K562 (cell line): ENCODE measurements at regions not wholly inside any gene's neighbourhood (a gene's known extent, or its start where the extent isn't known, plus 50 kb on each side); places are given as distances from the start of the nearest gene placed in this dataset.

Experiments
- ATAC-seq: fragments of 200-7000 bp; cut with Tn5 transposase; 3 replicates; pipeline ENCODE4 v1.9.1; 2020; ENCODE audit warnings: moderate library complexity
- BruUV-seq: library from RNA; stranded (reverse); fragments of 400-500 nt; replicated peaks from 2 replicates; lab custom pipeline; 2021; lab: Mats Ljungman, UMichigan
- CTCF ChIA-PET: fragments of 300-600 bp; formaldehyde crosslinking; extraction: SDS; loops from one replicate; lab custom pipeline; 2021; ENCODE audit warnings: low intra/inter-chr PET ratio; lab: Yijun Ruan, JAX
- POLR2A ChIA-PET: fragments of 300-600, 350-650 bp; sonication (Branson Sonifier 250); formaldehyde crosslinking; extraction: SDS; loops from one replicate; lab custom pipeline; 2021; ENCODE audit warnings: antibody characterized with exemption, inconsistent platforms; lab: Yijun Ruan, JAX
- DNase-seq, 4 experiments: peaks; one replicate each; pipeline versions ENCODE4 v3.0.0 to v3.0.0-alpha.2; 2011 to 2018; ENCODE audit warnings: low spot score in 3 of 4, mixed read lengths in 3 of 4; ENCODE audit errors: extremely low read depth in 1 of 4
- FAIRE-seq: peaks from 2 replicates; lab custom pipeline; 2011; peaks lifted over from hg19 to GRCh38; lab: Jason Lieb, UNC
- H2AFZ ChIP-seq: 2 replicates; pipeline ENCODE4 v1.6.0; 2011; ENCODE audit warnings: low read depth, low read length, control low read depth, inconsistent platforms
- H3K27ac ChIP-seq: fragments of 200-600 bp; 3 replicates; pipeline ENCODE4 v1.8.0; 2011; ENCODE audit warnings: low read depth, mild to moderate bottlenecking, control low read depth, inconsistent platforms, low read length, moderate library complexity, mixed read lengths; ENCODE audit errors: extremely low read depth
- H3K27me3 ChIP-seq, 2 experiments: fragments of 300-600 bp in 1 of 2; 2 replicates in 1 of 2; 3 replicates in 1 of 2; pipeline versions ENCODE4 v1.6.0 to v1.8.0; 2011; ENCODE audit warnings: inconsistent platforms in 2 of 2, low read length in 2 of 2, mild to moderate bottlenecking in 1 of 2, mixed read lengths in 1 of 2, moderate library complexity in 1 of 2; ENCODE audit not compliant: control insufficient read depth in 2 of 2, insufficient read depth in 2 of 2
- H3K36me3 ChIP-seq: fragments of 300-600 bp; 3 replicates; pipeline ENCODE4 v1.8.0; 2011; ENCODE audit warnings: mild to moderate bottlenecking, low read length, inconsistent platforms; ENCODE audit not compliant: control insufficient read depth, insufficient read depth
- H3K4me1 ChIP-seq, 2 experiments: fragments of 200-600 bp in 1 of 2; replicated peaks in 1 of 2; 2 replicates in 1 of 2; 3 replicates in 1 of 2; pipeline versions ENCODE4 v1.5.1 to v1.8.0; 2011; ENCODE audit warnings: inconsistent platforms in 2 of 2, low read length in 2 of 2, mild to moderate bottlenecking in 1 of 2, mixed read lengths in 1 of 2, moderate library complexity in 1 of 2; ENCODE audit not compliant: control insufficient read depth in 2 of 2, insufficient read depth in 2 of 2
- H3K4me2 ChIP-seq: 2 replicates; pipeline ENCODE4 v1.6.1; 2011; ENCODE audit warnings: low read length, control low read depth, inconsistent platforms, mixed read lengths; ENCODE audit not compliant: insufficient read depth
- H3K4me3 ChIP-seq: fragments of 200-600 bp; sonication (generic), shearing (Covaris generic); 2 replicates; pipeline ENCODE4 v1.5.1; 2016; ENCODE audit warnings: control low read depth, inconsistent platforms
- H3K79me2 ChIP-seq: fragments of 200-600 bp; 3 replicates; pipeline ENCODE4 v1.8.0; 2011; ENCODE audit warnings: low read length, inconsistent platforms; ENCODE audit not compliant: control insufficient read depth, insufficient read depth
- H3K9ac ChIP-seq, 2 experiments: 2 replicates each; pipeline versions ENCODE4 v1.6.0 to v1.6.1; 2011; ENCODE audit warnings: low read depth in 2 of 2, low read length in 2 of 2, control low read depth in 1 of 2, inconsistent platforms in 1 of 2, mild to moderate bottlenecking in 1 of 2, mixed read lengths in 1 of 2; ENCODE audit not compliant: insufficient read depth in 1 of 2
- H3K9me1 ChIP-seq: one replicate; pipeline ENCODE4 v1.6.0; 2011; ENCODE audit warnings: inconsistent platforms, mild to moderate bottlenecking, low read length, moderate library complexity; ENCODE audit not compliant: control insufficient read depth, insufficient read depth
- H3K9me3 ChIP-seq: replicated peaks from 2 replicates; pipeline ENCODE4 v1.5.1; 2011; ENCODE audit warnings: low read depth, low read length, inconsistent platforms; ENCODE audit not compliant: control insufficient read depth, insufficient read depth
- H4K20me1 ChIP-seq: replicated peaks from 2 replicates; pipeline ENCODE4 v1.6.1; 2011; ENCODE audit warnings: low read length, inconsistent platforms, mixed read lengths; ENCODE audit not compliant: control insufficient read depth, insufficient read depth
- BACH1 ChIP-seq: fragments of 200-800 bp; sonication (Bioruptor generic); IDR thresholded peaks from 2 replicates; pipeline ENCODE4 v1.6.1; 2016; ENCODE audit warnings: missing genetic modification characterization, missing compliant biosample characterization
- CBFB ChIP-seq: sonication (generic); formaldehyde crosslinking; IDR thresholded peaks from 2 replicates; pipeline ENCODE4 v1.4.0; 2020; ENCODE audit warnings: mild to moderate bottlenecking, missing genetic modification reagents
- CHD4 ChIP-seq: fragments of 200-600 bp; sonication (generic); IDR thresholded peaks from 3 replicates; pipeline ENCODE4 v1.6.1; 2012; ENCODE audit warnings: low read depth, mild to moderate bottlenecking, mixed read lengths, low read length, inconsistent platforms; ENCODE audit not compliant: insufficient read depth, insufficient replicate concordance, poor library complexity, severe bottlenecking
- E2F1 ChIP-seq: sonication (generic); formaldehyde crosslinking; IDR thresholded peaks from 2 replicates; pipeline ENCODE4 v1.8.1; 2023; ENCODE audit warnings: mild to moderate bottlenecking, missing genetic modification reagents, moderate library complexity
- ETV5 ChIP-seq: sonication (generic); formaldehyde crosslinking; IDR thresholded peaks from 2 replicates; pipeline ENCODE4 v1.4.0; 2020; ENCODE audit warnings: low read depth, mild to moderate bottlenecking, missing genetic modification reagents
- GMEB1 ChIP-seq: fragments of 250-450 bp; sonication (Bioruptor Pico); IDR thresholded peaks from 2 replicates; pipeline ENCODE4 v1.4.0; 2020; ENCODE audit warnings: mild to moderate bottlenecking
- JUND ChIP-seq, 2 experiments: IDR thresholded peaks; 2 replicates in 1 of 2; 3 replicates in 1 of 2; pipeline ENCODE4 v1.6.1; 2011; ENCODE audit warnings: borderline replicate concordance in 2 of 2, low read depth in 2 of 2, low read length in 2 of 2, improper control_type of control experiment in 1 of 2, missing biosample characterization in 1 of 2, missing genetic modification characterization in 1 of 2, missing genetic modification reagents in 1 of 2
- SRSF7 ChIP-seq: fragments of 200-400 bp; formaldehyde crosslinking; optimal IDR thresholded peaks from 2 replicates; pipeline ENCODE3; 2017; ENCODE audit warnings: mild to moderate bottlenecking, low read depth, low read length
- TCF3 ChIP-seq: sonication (generic); formaldehyde crosslinking; IDR thresholded peaks from 2 replicates; pipeline ENCODE4 v1.4.0; 2020; ENCODE audit warnings: mild to moderate bottlenecking, missing genetic modification reagents
- ZEB2 ChIP-seq: fragments of 450-650 bp; IDR thresholded peaks from 2 replicates; pipeline ENCODE4 v1.6.1; 2016
- ZNF133 ChIP-seq: fragments of 250-450 bp; sonication (Bioruptor Pico); IDR thresholded peaks from 2 replicates; pipeline ENCODE4 v1.4.0; 2020; ENCODE audit warnings: mild to moderate bottlenecking
- in situ Hi-C: fragments of 300-500 bp; cut with MboI; formaldehyde crosslinking; loops from 4 replicates; pipeline ENCODE4 v1.15.0; 2018; ENCODE audit warnings: inconsistent platforms, mixed read lengths
- intact Hi-C: fragments of 100-400 bp; cut with micrococcal nuclease; formaldehyde crosslinking; loops from 2 replicates; pipeline ENCODE4 v1.14.2; 2022
- TF ChIP-seq, protein P1 (sequence below), 2 experiments: IDR thresholded peaks in 1 of 2; conservative IDR thresholded peaks in 1 of 2; 2 replicates each; pipeline ENCODE4 v1.6.1; 2016; ENCODE audit warnings: low read depth in 2 of 2, mild to moderate bottlenecking in 1 of 2, missing compliant biosample characterization in 1 of 2, missing genetic modification characterization in 1 of 2, moderate library complexity in 1 of 2
- TF ChIP-seq, protein P2 (sequence below): fragments of 250-450 bp; sonication (Bioruptor Pico); IDR thresholded peaks from 2 replicates; pipeline ENCODE4 v1.4.0; 2020
- TF ChIP-seq, protein P3 (sequence below): fragments of 250-450 bp; sonication (Bioruptor Pico); IDR thresholded peaks from 2 replicates; pipeline ENCODE4 v1.8.0; 2022; ENCODE audit warnings: moderate library complexity, mild to moderate bottlenecking, inconsistent platforms

DNA sequence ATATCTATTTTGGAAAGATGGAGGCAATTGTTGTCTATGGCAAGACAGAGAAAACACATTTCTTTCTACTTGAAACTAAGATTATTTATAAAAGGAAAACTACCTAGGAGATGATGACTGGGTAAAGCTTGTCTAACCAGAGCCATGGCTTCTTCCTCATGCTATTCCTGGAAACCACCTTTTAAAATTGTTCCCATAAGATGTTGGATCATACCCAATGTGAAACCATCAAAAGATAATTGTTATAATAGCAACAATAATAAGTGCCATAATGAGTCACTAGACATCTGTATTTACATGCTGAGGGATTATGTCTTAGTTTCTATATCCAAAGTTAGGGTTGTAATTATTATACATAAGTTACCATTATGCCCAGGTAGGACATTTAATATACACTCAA is 428.4 kb downstream of the KCNJ2 start:
- H3K27me3 ChIP-seq = no peaks in the 10 kb centered on the region
- no peaks in the 10 kb centered on the region for H3K4me1 ChIP-seq
- intact Hi-C loops = no loop called here
- ChIA-PET CTCF (no interaction called here), POLR2A (no interaction called here)
- no peak overlapping the region for H3K9ac ChIP-seq
- H3K9me3 ChIP-seq = no peaks in the 10 kb centered on the region
- H3K79me2 ChIP-seq = no peaks in the 10 kb centered on the region
- no peaks in the 10 kb centered on the region for H3K9me1 ChIP-seq
- no peak overlapping the region for H3K4me2 ChIP-seq
- no TSS peak for BruUV-seq
- in situ Hi-C loops = no loop called here
- no peaks in the 10 kb centered on the region for H3K36me3 ChIP-seq
- H3K27ac ChIP-seq = no peak overlapping the region
- H2AFZ ChIP-seq = no peak overlapping the region
- no peak for DNase-seq
- ATAC-seq = no peak
- no peak for FAIRE-seq
- no peak overlapping the region for H3K4me3 ChIP-seq
- no peaks in the 10 kb centered on the region for H4K20me1 ChIP-seq
- TF ChIP-seq GMEB1 (CRISPR knock-in tag) = no peak
- TF ChIP-seq ZNF133 (CRISPR knock-in tag) = no peak
- no peak for TF ChIP-seq E2F1 (CRISPR knock-in tag)
- no peak for TF ChIP-seq ZEB2
- TF ChIP-seq ETV5 (CRISPR knock-in tag) = no peak
- no peak for TF ChIP-seq BACH1
- no peak for TF ChIP-seq CBFB
- no peak for TF ChIP-seq CHD4
- TF ChIP-seq SRSF7 = no peak
- no peak for TF ChIP-seq JUND (IDR thresholded peaks at IDR 0.05; ENCODE audit: borderline replicate concordance, low read depth, low read length)
- no peak for TF ChIP-seq JUND (tag; IDR thresholded peaks at IDR 0.05; ENCODE audit: borderline replicate concordance, low read depth, low read length)
- TF ChIP-seq, protein P1, sequence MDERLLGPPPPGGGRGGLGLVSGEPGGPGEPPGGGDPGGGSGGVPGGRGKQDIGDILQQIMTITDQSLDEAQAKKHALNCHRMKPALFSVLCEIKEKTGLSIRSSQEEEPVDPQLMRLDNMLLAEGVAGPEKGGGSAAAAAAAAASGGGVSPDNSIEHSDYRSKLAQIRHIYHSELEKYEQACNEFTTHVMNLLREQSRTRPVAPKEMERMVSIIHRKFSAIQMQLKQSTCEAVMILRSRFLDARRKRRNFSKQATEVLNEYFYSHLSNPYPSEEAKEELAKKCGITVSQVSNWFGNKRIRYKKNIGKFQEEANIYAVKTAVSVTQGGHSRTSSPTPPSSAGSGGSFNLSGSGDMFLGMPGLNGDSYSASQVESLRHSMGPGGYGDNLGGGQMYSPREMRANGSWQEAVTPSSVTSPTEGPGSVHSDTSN (CRISPR knock-in tag; IDR thresholded peaks at IDR 0.05; ENCODE audit: low read depth) = no peak
- TF ChIP-seq, protein P1 (tag; conservative IDR thresholded peaks at IDR 0.05; ENCODE audit: low read depth) = no peak
- no peak for TF ChIP-seq TCF3
- TF ChIP-seq, protein P2, sequence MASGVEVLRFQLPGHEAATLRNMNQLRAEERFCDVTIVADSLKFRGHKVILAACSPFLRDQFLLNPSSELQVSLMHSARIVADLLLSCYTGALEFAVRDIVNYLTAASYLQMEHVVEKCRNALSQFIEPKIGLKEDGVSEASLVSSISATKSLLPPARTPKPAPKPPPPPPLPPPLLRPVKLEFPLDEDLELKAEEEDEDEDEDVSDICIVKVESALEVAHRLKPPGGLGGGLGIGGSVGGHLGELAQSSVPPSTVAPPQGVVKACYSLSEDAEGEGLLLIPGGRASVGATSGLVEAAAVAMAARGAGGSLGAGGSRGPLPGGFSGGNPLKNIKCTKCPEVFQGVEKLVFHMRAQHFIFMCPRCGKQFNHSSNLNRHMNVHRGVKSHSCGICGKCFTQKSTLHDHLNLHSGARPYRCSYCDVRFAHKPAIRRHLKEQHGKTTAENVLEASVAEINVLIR (CRISPR knock-in tag) = no peak
- TF ChIP-seq, protein P3, sequence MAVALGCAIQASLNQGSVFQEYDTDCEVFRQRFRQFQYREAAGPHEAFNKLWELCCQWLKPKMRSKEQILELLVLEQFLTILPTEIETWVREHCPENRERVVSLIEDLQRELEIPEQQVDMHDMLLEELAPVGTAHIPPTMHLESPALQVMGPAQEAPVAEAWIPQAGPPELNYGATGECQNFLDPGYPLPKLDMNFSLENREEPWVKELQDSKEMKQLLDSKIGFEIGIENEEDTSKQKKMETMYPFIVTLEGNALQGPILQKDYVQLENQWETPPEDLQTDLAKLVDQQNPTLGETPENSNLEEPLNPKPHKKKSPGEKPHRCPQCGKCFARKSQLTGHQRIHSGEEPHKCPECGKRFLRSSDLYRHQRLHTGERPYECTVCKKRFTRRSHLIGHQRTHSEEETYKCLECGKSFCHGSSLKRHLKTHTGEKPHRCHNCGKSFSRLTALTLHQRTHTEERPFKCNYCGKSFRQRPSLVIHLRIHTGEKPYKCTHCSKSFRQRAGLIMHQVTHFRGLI (CRISPR knock-in tag) = no peak
